ENCODE measurements at regions not wholly inside any gene's neighbourhood (a gene's known extent, or its start where the extent isn't known, plus 50 kb on each side); places are given as distances from the start of the nearest gene placed in this dataset.

DNA sequence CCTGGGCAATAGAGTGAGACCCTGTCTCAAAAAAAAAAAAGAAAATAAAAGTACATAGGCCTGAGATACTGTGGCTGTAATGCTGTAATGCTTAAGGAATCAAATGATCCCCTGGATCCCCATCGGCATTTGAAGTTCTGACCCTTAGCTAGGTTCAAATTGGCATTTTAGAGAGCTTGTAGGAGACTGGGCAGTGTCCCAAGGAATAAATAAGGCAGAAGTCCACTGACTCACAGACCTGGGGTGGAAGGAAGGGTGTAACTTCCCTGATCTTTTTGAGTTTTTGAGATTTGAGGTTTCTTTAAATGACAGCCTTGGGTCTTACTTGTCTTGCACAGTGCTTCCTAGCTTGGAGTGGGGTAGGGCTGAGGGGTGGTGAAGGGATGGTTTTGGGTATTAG, 553.7 kb downstream of the SLC4A3 start (continued):
- TF ChIP-seq, protein P1, sequence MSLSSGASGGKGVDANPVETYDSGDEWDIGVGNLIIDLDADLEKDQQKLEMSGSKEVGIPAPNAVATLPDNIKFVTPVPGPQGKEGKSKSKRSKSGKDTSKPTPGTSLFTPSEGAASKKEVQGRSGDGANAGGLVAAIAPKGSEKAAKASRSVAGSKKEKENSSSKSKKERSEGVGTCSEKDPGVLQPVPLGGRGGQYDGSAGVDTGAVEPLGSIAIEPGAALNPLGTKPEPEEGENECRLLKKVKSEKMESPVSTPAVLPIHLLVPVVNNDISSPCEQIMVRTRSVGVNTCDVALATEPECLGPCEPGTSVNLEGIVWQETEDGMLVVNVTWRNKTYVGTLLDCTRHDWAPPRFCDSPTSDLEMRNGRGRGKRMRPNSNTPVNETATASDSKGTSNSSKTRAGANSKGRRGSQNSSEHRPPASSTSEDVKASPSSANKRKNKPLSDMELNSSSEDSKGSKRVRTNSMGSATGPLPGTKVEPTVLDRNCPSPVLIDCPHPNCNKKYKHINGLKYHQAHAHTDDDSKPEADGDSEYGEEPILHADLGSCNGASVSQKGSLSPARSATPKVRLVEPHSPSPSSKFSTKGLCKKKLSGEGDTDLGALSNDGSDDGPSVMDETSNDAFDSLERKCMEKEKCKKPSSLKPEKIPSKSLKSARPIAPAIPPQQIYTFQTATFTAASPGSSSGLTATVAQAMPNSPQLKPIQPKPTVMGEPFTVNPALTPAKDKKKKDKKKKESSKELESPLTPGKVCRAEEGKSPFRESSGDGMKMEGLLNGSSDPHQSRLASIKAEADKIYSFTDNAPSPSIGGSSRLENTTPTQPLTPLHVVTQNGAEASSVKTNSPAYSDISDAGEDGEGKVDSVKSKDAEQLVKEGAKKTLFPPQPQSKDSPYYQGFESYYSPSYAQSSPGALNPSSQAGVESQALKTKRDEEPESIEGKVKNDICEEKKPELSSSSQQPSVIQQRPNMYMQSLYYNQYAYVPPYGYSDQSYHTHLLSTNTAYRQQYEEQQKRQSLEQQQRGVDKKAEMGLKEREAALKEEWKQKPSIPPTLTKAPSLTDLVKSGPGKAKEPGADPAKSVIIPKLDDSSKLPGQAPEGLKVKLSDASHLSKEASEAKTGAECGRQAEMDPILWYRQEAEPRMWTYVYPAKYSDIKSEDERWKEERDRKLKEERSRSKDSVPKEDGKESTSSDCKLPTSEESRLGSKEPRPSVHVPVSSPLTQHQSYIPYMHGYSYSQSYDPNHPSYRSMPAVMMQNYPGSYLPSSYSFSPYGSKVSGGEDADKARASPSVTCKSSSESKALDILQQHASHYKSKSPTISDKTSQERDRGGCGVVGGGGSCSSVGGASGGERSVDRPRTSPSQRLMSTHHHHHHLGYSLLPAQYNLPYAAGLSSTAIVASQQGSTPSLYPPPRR (CRISPR knock-in tag; IDR thresholded peaks at IDR 0.05; ENCODE audit: borderline replicate concordance): no peak
- TF ChIP-seq, protein P2, sequence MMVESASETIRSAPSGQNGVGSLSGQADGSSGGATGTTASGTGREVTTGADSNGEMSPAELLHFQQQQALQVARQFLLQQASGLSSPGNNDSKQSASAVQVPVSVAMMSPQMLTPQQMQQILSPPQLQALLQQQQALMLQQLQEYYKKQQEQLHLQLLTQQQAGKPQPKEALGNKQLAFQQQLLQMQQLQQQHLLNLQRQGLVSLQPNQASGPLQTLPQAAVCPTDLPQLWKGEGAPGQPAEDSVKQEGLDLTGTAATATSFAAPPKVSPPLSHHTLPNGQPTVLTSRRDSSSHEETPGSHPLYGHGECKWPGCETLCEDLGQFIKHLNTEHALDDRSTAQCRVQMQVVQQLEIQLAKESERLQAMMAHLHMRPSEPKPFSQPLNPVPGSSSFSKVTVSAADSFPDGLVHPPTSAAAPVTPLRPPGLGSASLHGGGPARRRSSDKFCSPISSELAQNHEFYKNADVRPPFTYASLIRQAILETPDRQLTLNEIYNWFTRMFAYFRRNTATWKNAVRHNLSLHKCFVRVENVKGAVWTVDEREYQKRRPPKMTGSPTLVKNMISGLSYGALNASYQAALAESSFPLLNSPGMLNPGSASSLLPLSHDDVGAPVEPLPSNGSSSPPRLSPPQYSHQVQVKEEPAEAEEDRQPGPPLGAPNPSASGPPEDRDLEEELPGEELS (CRISPR knock-in tag; IDR thresholded peaks at IDR 0.05; ENCODE audit: borderline replicate concordance): no peak

DNA sequence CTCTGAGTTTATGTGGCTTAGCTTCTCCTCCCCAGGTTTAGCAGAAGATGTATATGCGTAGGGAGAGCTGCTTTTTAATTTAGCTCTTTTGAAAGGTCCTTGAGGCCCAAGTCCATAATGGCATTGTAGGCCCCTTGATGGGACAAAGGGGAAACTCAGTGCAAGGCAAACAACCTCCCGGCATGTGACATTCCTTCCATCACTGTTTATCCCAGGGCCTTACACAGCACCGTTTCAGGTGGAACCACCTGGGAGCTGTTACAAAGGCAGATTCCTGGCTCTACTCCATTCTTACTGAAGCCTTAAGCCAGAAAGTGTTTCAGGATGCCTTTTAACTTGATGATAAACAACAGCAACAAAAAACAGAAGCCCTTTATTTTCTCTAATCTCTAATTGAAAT, 555.4 kb downstream of the SLC4A3 start:
- BruUV-seq (replicated peaks): no TSS peak
- H3K4me1 ChIP-seq (replicated peaks in 1 of 2; ENCODE audit: control insufficient read depth in 2 of 2, insufficient read depth in 2 of 2, low read length in 2 of 2): no peaks in the 10 kb centered on the region
- no peak for DNase-seq (ENCODE audit: extremely low read depth in 1 of 4, low spot score in 3 of 4)
- no peaks in the 10 kb centered on the region for H3K9me1 ChIP-seq (ENCODE audit: control insufficient read depth, insufficient read depth, low read length)
- H3K27me3 ChIP-seq (ENCODE audit: control insufficient read depth in 2 of 2, insufficient read depth in 2 of 2, low read length in 2 of 2): no peaks in the 10 kb centered on the region
- H3K27ac ChIP-seq (ENCODE audit: extremely low read depth, low read depth, low read length): no peak overlapping the region
- ChIA-PET CTCF (ENCODE audit: low intra/inter-chr PET ratio) (no interaction called here), POLR2A (no interaction called here)
- no peaks in the 10 kb centered on the region for H3K9me3 ChIP-seq (replicated peaks; ENCODE audit: control insufficient read depth, insufficient read depth, low read depth, low read length)
- WGBS (ENCODE audit: insufficient coverage, low coverage, missing lambda C conversion rate): 8% methylated on average over 2 of the region's 3 CpGs
- H3K79me2 ChIP-seq (ENCODE audit: control insufficient read depth, insufficient read depth, low read length): no peaks in the 10 kb centered on the region
- no peak overlapping the region for H3K4me3 ChIP-seq
- in situ Hi-C loops (cut with MboI): no loop called here
- H3K4me2 ChIP-seq (ENCODE audit: insufficient read depth, low read length): no peak overlapping the region
- no peak for ATAC-seq
- H3K9ac ChIP-seq (ENCODE audit: insufficient read depth in 1 of 2, low read depth in 2 of 2, low read length in 2 of 2): no peak overlapping the region
- no peak overlapping the region for H2AFZ ChIP-seq (ENCODE audit: low read depth, low read length)
- no peaks in the 10 kb centered on the region for H3K36me3 ChIP-seq (ENCODE audit: control insufficient read depth, insufficient read depth, low read length)
- intact Hi-C loops (cut with micrococcal nuclease): no loop called here
- no peaks in the 10 kb centered on the region for H4K20me1 ChIP-seq (replicated peaks; ENCODE audit: control insufficient read depth, insufficient read depth, low read length)
- no peak for FAIRE-seq
- TF ChIP-seq IRF2 (CRISPR knock-in tag; IDR thresholded peaks at IDR 0.05) (no peak), YBX1 (IDR thresholded peaks at IDR 0.05) (no peak), HNRNPLL (IDR thresholded peaks at IDR 0.05; ENCODE audit: low read depth, low read length, poor library complexity, severe bottlenecking) (no peak), CHD1 (IDR thresholded peaks at IDR 0.05; ENCODE audit: low read length) (no peak), ERF (CRISPR knock-in tag; IDR thresholded peaks at IDR 0.05) (no peak), CXXC5 (CRISPR knock-in tag; IDR thresholded peaks at IDR 0.05) (no peak), HDAC3 (IDR thresholded peaks at IDR 0.05; ENCODE audit: borderline replicate concordance, partially characterized antibody) (no peak)
- TF ChIP-seq, protein P3, sequence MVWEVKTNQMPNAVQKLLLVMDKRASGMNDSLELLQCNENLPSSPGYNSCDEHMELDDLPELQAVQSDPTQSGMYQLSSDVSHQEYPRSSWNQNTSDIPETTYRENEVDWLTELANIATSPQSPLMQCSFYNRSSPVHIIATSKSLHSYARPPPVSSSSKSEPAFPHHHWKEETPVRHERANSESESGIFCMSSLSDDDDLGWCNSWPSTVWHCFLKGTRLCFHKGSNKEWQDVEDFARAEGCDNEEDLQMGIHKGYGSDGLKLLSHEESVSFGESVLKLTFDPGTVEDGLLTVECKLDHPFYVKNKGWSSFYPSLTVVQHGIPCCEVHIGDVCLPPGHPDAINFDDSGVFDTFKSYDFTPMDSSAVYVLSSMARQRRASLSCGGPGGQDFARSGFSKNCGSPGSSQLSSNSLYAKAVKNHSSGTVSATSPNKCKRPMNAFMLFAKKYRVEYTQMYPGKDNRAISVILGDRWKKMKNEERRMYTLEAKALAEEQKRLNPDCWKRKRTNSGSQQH (CRISPR knock-in tag; IDR thresholded peaks at IDR 0.05): no peak
- TF ChIP-seq, protein P4, sequence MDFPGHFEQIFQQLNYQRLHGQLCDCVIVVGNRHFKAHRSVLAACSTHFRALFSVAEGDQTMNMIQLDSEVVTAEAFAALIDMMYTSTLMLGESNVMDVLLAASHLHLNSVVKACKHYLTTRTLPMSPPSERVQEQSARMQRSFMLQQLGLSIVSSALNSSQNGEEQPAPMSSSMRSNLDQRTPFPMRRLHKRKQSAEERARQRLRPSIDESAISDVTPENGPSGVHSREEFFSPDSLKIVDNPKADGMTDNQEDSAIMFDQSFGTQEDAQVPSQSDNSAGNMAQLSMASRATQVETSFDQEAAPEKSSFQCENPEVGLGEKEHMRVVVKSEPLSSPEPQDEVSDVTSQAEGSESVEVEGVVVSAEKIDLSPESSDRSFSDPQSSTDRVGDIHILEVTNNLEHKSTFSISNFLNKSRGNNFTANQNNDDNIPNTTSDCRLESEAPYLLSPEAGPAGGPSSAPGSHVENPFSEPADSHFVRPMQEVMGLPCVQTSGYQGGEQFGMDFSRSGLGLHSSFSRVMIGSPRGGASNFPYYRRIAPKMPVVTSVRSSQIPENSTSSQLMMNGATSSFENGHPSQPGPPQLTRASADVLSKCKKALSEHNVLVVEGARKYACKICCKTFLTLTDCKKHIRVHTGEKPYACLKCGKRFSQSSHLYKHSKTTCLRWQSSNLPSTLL (IDR thresholded peaks at IDR 0.05): no peak

Measured in K562 (cell line).